Smooth muscle cell (in vitro differentiated cells): ENCODE measurements at regions not wholly inside any gene's neighbourhood (a gene's known extent, or its start where the extent isn't known, plus 50 kb on each side); places are given as distances from the start of the nearest gene placed in this dataset.

Source experiments
- DNase-seq: peaks from one replicate; lab custom pipeline; 2025; ENCODE audit not compliant: unreplicated experiment; lab: John Stamatoyannopoulos, UW
- H2AFZ ChIP-seq: fragments of 200-600 bp; sonication (generic); 2 replicates; pipeline ENCODE4 v1.6.0; 2016; ENCODE audit warnings: antibody characterized with exemption, low read depth, mild to moderate bottlenecking
- H3F3A ChIP-seq: fragments of 200-600 bp; sonication (generic); 2 replicates; pipeline ENCODE4 v1.6.0; 2017; ENCODE audit warnings: antibody characterized with exemption, low read depth
- H3K27ac ChIP-seq: fragments of 200-600 bp; sonication (generic); 2 replicates; pipeline ENCODE4 v1.5.1; 2016; ENCODE audit warnings: low read depth, mild to moderate bottlenecking
- H3K27me3 ChIP-seq: fragments of 200-600 bp; sonication (generic); 2 replicates; pipeline ENCODE4 v1.6.1; 2016; ENCODE audit warnings: low read depth, mild to moderate bottlenecking
- H3K36me3 ChIP-seq: fragments of 200-600 bp; sonication (generic); 2 replicates; pipeline ENCODE4 v1.5.1; 2016; ENCODE audit warnings: low read depth
- H3K4me1 ChIP-seq: fragments of 200-600 bp; sonication (generic); 2 replicates; pipeline ENCODE4 v1.5.1; 2016; ENCODE audit warnings: low read depth
- H3K4me2 ChIP-seq: fragments of 200-600 bp; sonication (generic); 2 replicates; pipeline ENCODE4 v1.6.0; 2016; ENCODE audit warnings: mild to moderate bottlenecking
- H3K4me3 ChIP-seq: fragments of 200-600 bp; sonication (generic); 2 replicates; pipeline ENCODE4 v1.5.1; 2016; ENCODE audit warnings: mild to moderate bottlenecking
- H3K79me2 ChIP-seq: fragments of 200-600 bp; sonication (generic); 2 replicates; pipeline ENCODE4 v1.6.0; 2016; ENCODE audit warnings: low read depth, mild to moderate bottlenecking
- H3K9ac ChIP-seq: fragments of 200-600 bp; sonication (generic); 2 replicates; pipeline ENCODE4 v1.6.0; 2016; ENCODE audit warnings: low read depth
- H3K9me3 ChIP-seq: fragments of 200-600 bp; sonication (generic); replicated peaks from 2 replicates; pipeline ENCODE4 v1.5.1; 2016; ENCODE audit warnings: low read depth
- H4K20me1 ChIP-seq: fragments of 200-600 bp; sonication (generic); 2 replicates; pipeline ENCODE4 v1.6.0; 2016; ENCODE audit warnings: low read depth
- CTCF ChIP-seq: fragments of 200-600 bp; sonication (generic); IDR thresholded peaks from 2 replicates; pipeline ENCODE4 v1.5.1; 2017; ENCODE audit warnings: borderline replicate concordance, mild to moderate bottlenecking, antibody characterized with exemption; ENCODE audit not compliant: insufficient read depth, poor library complexity, severe bottlenecking
- WGBS: methylation state at CpG from one replicate; pipeline ENCODE4 v1.1.7; 2016; ENCODE audit warnings: low lambda C conversion rate; 5-methylcytosine and 5-hydroxymethylcytosine counted together

- Histone ChIP-seq H2AFZ (no peak overlapping the region), H3K9ac (no peak overlapping the region), H3K36me3 (peaks cover 3% of the 10 kb centered on the region), H3K9me3 (peaks cover 5% of the 10 kb centered on the region), H3K4me3 (no peak overlapping the region), H4K20me1 (no peaks in the 10 kb centered on the region), H3F3A (no peaks in the 10 kb centered on the region), H3K27me3 (no peaks in the 10 kb centered on the region), H3K4me1 (no peaks in the 10 kb centered on the region), H3K4me2 (no peak overlapping the region), H3K27ac (no peak overlapping the region), H3K79me2 (no peaks in the 10 kb centered on the region)
- 75% methylated on average over 2 of the region's 2 CpGs for WGBS
- no peak for TF ChIP-seq CTCF
- no peak for DNase-seq
These were observed 516.0 kb downstream of the SPATA31D1 start for GRCh38 chr9:82504620-82505019.

GRCh38 chr9:82511626-82512025, 523.1 kb downstream of the SPATA31D1 start:
- Histone ChIP-seq H3K9me3 (peaks cover 5% of the 10 kb centered on the region), H3K4me2 (no peak overlapping the region), H3K36me3 (peaks cover 3% of the 10 kb centered on the region), H2AFZ (no peak overlapping the region), H3K9ac (no peak overlapping the region), H3F3A (no peaks in the 10 kb centered on the region), H3K79me2 (no peaks in the 10 kb centered on the region), H3K27me3 (peaks cover 9% of the 10 kb centered on the region), H3K27ac (no peak overlapping the region), H3K4me3 (no peak overlapping the region), H4K20me1 (no peaks in the 10 kb centered on the region), H3K4me1 (no peaks in the 10 kb centered on the region)
- no peak for DNase-seq
- no peak for TF ChIP-seq CTCF
- WGBS = 85% methylated on average over 7 of the region's 7 CpGs

GRCh38 chr9:82512728-82513127, 524.2 kb downstream of the SPATA31D1 start:
- Histone ChIP-seq H3K9me3 (no peaks in the 10 kb centered on the region), H3K27me3 (peaks cover 9% of the 10 kb centered on the region), H3K9ac (no peak overlapping the region), H2AFZ (no peak overlapping the region), H3K4me3 (no peak overlapping the region), H3K79me2 (no peaks in the 10 kb centered on the region), H3K4me2 (no peak overlapping the region), H3F3A (no peaks in the 10 kb centered on the region), H3K4me1 (no peaks in the 10 kb centered on the region), H4K20me1 (no peaks in the 10 kb centered on the region), H3K27ac (no peak overlapping the region), H3K36me3 (no peaks in the 10 kb centered on the region)
- WGBS = 95% methylated on average over 5 of the region's 5 CpGs
- no peak for TF ChIP-seq CTCF
- no peak for DNase-seq

- DNase-seq = no peak
- Histone ChIP-seq H3K27ac (no peak overlapping the region), H3K9ac (no peak overlapping the region)
These were observed 524.7 kb downstream of the SPATA31D1 start for GRCh38 chr9:82513242-82513751.

More at GRCh38 chr9:82513242-82513751, 524.7 kb downstream of the SPATA31D1 start:
- H3K4me1 ChIP-seq = no peaks in the 10 kb centered on the region
- H3K9me3 ChIP-seq = no peaks in the 10 kb centered on the region
- peaks cover 9% of the 10 kb centered on the region for H3K27me3 ChIP-seq
- no peaks in the 10 kb centered on the region for H4K20me1 ChIP-seq
- H3K4me3 ChIP-seq = no peak overlapping the region
- no peak overlapping the region for H3K4me2 ChIP-seq
- no peaks in the 10 kb centered on the region for H3K36me3 ChIP-seq
- WGBS = 97% methylated on average over 5 of the region's 5 CpGs
- no peaks in the 10 kb centered on the region for H3F3A ChIP-seq
- no peak overlapping the region for H2AFZ ChIP-seq
- no peaks in the 10 kb centered on the region for H3K79me2 ChIP-seq
- no peak for TF ChIP-seq CTCF
